H9 (cell line): ENCODE measurements at regions not wholly inside any gene's neighbourhood (a gene's known extent, or its start where the extent isn't known, plus 50 kb on each side); places are given as distances from the start of the nearest gene placed in this dataset.

Experiments used
- DNase-seq: peaks from one replicate; pipeline ENCODE4 v3.0.0-alpha.2; 2017
- H2AFZ ChIP-seq: one replicate; pipeline ENCODE4 v1.6.1; 2013; ENCODE audit warnings: mild to moderate bottlenecking, low read length, control low read depth, moderate library complexity
- H2AK5ac ChIP-seq: 2 replicates; pipeline ENCODE4 v1.6.1; 2013; ENCODE audit warnings: low read length, control low read depth, mixed read lengths; ENCODE audit not compliant: insufficient read length
- H2BK120ac ChIP-seq: one replicate; pipeline ENCODE4 v1.6.1; 2013; ENCODE audit warnings: low read depth, mild to moderate bottlenecking, low read length, control low read depth, inconsistent platforms; ENCODE audit not compliant: poor library complexity, severe bottlenecking
- H2BK12ac ChIP-seq: 2 replicates; pipeline ENCODE4 v1.6.1; 2013; ENCODE audit warnings: low read length, control low read depth, mixed read lengths, low read depth; ENCODE audit not compliant: insufficient read length
- H2BK15ac ChIP-seq: 2 replicates; pipeline ENCODE4 v1.6.1; 2013; ENCODE audit warnings: low read depth, low read length, control low read depth
- H2BK20ac ChIP-seq: one replicate; pipeline ENCODE4 v1.6.1; 2013; ENCODE audit warnings: low read depth, mild to moderate bottlenecking, low read length, control low read depth, inconsistent platforms; ENCODE audit not compliant: poor library complexity, severe bottlenecking
- H2BK5ac ChIP-seq: 2 replicates; pipeline ENCODE4 v1.6.1; 2013; ENCODE audit warnings: low read length, control low read depth, mixed read lengths; ENCODE audit not compliant: insufficient read length
- H3K14ac ChIP-seq: 2 replicates; pipeline ENCODE4 v1.6.1; 2013; ENCODE audit warnings: low read length, control low read depth; ENCODE audit not compliant: insufficient read depth
- H3K18ac ChIP-seq: 2 replicates; pipeline ENCODE4 v1.6.1; 2013; ENCODE audit warnings: low read depth, mild to moderate bottlenecking, mixed read lengths, low read length, control low read depth; ENCODE audit not compliant: insufficient read length
- H3K23ac ChIP-seq: 2 replicates; pipeline ENCODE4 v1.6.1; 2013; ENCODE audit warnings: low read length, control low read depth, mixed read lengths, low read depth; ENCODE audit not compliant: insufficient read length
- H3K23me2 ChIP-seq: 2 replicates; pipeline ENCODE4 v1.6.1; 2013; ENCODE audit warnings: low read depth, mild to moderate bottlenecking, mixed read lengths, low read length, control low read depth; ENCODE audit not compliant: insufficient read length, poor library complexity, severe bottlenecking
- H3K27ac ChIP-seq: 2 replicates; pipeline ENCODE4 v1.5.1; 2013; ENCODE audit warnings: low read length, control low read depth, mixed read lengths, low read depth; ENCODE audit not compliant: insufficient read length
- H3K27me3 ChIP-seq: 2 replicates; pipeline ENCODE4 v1.6.1; 2013; ENCODE audit warnings: low read length, control low read depth, inconsistent platforms; ENCODE audit not compliant: insufficient read depth
- H3K4ac ChIP-seq: 2 replicates; pipeline ENCODE4 v1.6.1; 2013; ENCODE audit warnings: low read depth, mild to moderate bottlenecking, control low read depth, inconsistent platforms, low read length, moderate library complexity
- H3K4me1 ChIP-seq: 2 replicates; pipeline ENCODE4 v1.6.1; 2013; ENCODE audit warnings: low read length, control low read depth, inconsistent platforms; ENCODE audit not compliant: insufficient read depth
- H3K4me2 ChIP-seq: 2 replicates; pipeline ENCODE4 v1.6.1; 2013; ENCODE audit warnings: low read length, control low read depth, mixed read lengths; ENCODE audit not compliant: insufficient read length, insufficient read depth
- H3K56ac ChIP-seq: 2 replicates; pipeline ENCODE4 v1.6.1; 2013; ENCODE audit warnings: low read depth, mild to moderate bottlenecking, mixed read lengths, low read length, control low read depth; ENCODE audit not compliant: insufficient read length
- H3K79me1 ChIP-seq: 2 replicates; pipeline ENCODE4 v1.6.1; 2013; ENCODE audit warnings: low read depth, mild to moderate bottlenecking, moderate library complexity, low read length, control low read depth, inconsistent platforms; ENCODE audit not compliant: insufficient read depth, poor library complexity, severe bottlenecking
- H3K79me2 ChIP-seq: 2 replicates; pipeline ENCODE4 v1.6.1; 2013; ENCODE audit warnings: low read length, control low read depth, inconsistent platforms; ENCODE audit not compliant: insufficient read depth
- H3K9ac ChIP-seq: 2 replicates; pipeline ENCODE4 v1.6.1; 2013; ENCODE audit warnings: low read length, control low read depth, mixed read lengths; ENCODE audit not compliant: insufficient read length; ENCODE audit errors: extremely low read depth
- H3K9me3 ChIP-seq: one replicate; pipeline ENCODE4 v1.6.1; 2013; ENCODE audit warnings: low read depth, low read length, inconsistent platforms; ENCODE audit not compliant: control insufficient read depth
- H3T11ph ChIP-seq: one replicate; pipeline ENCODE4 v1.6.1; 2013; ENCODE audit warnings: mild to moderate bottlenecking, low read length, control low read depth, inconsistent platforms
- H4K20me1 ChIP-seq: one replicate; pipeline ENCODE4 v1.6.1; 2013; ENCODE audit not compliant: control insufficient read depth, insufficient read length, insufficient read depth
- H4K5ac ChIP-seq: 2 replicates; pipeline ENCODE4 v1.6.1; 2013; ENCODE audit warnings: low read depth, mild to moderate bottlenecking, mixed read lengths, low read length, control low read depth; ENCODE audit not compliant: insufficient read length
- H4K8ac ChIP-seq: replicated peaks from 2 replicates; pipeline ENCODE4 v1.6.1; 2013; ENCODE audit warnings: low read length, control low read depth, mixed read lengths, low read depth; ENCODE audit not compliant: insufficient read length
- H4K91ac ChIP-seq: 2 replicates; pipeline ENCODE4 v1.6.1; 2013; ENCODE audit warnings: low read depth, mild to moderate bottlenecking, moderate library complexity, mixed read lengths, low read length, control low read depth; ENCODE audit not compliant: insufficient read length
- H3K27ac Mint-ChIP-seq, 3 experiments: 2 replicates in 2 of 3; 3 replicates in 1 of 3; pipeline ENCODE4 v1.8.0; 2020 to 2021; ENCODE audit warnings: mixed read lengths in 3 of 3, mild to moderate bottlenecking in 1 of 3, moderate library complexity in 1 of 3
- H3K27me3 Mint-ChIP-seq: 2 replicates; pipeline ENCODE4 v1.8.0; 2021; ENCODE audit warnings: low read depth, mild to moderate bottlenecking, moderate library complexity, mixed read lengths
- H3K36me3 Mint-ChIP-seq, 3 experiments: 2 replicates in 2 of 3; 3 replicates in 1 of 3; pipeline ENCODE4 v1.8.0; 2020 to 2021; ENCODE audit warnings: low read depth in 3 of 3, mixed read lengths in 3 of 3; ENCODE audit not compliant: insufficient read depth in 1 of 3
- H3K4me1 Mint-ChIP-seq, 2 experiments: 2 replicates each; pipeline ENCODE4 v1.8.0; 2020; ENCODE audit warnings: mixed read lengths in 2 of 2
- H3K4me3 Mint-ChIP-seq, 2 experiments: 2 replicates in 1 of 2; 3 replicates in 1 of 2; pipeline ENCODE4 v1.8.0; 2020 to 2021; ENCODE audit warnings: mild to moderate bottlenecking in 2 of 2, mixed read lengths in 2 of 2, moderate library complexity in 1 of 2
- H3K9me3 Mint-ChIP-seq, 2 experiments: 2 replicates in 1 of 2; 3 replicates in 1 of 2; pipeline ENCODE4 v1.8.0; 2020; ENCODE audit warnings: mild to moderate bottlenecking in 2 of 2, mixed read lengths in 2 of 2, moderate library complexity in 1 of 2
- WGBS: extraction: QIAGEN DNeasy Blood & Tissue Kit; methylation state at CpG from one replicate; pipeline ENCODE4 v1.1.7; 2013; ENCODE audit warnings: missing lambda C conversion rate, low lambda C conversion rate, mixed read lengths; ENCODE audit not compliant: insufficient read length; ENCODE audit errors: extremely low coverage; 5-methylcytosine and 5-hydroxymethylcytosine counted together
- TF ChIP-seq, protein P1 (sequence below): fragments of 200-600 bp; sonication (generic); conservative IDR thresholded peaks from 3 replicates; pipeline ENCODE4 v1.8.0; 2021; ENCODE audit warnings: antibody characterized with exemption, mild to moderate bottlenecking

DNA sequence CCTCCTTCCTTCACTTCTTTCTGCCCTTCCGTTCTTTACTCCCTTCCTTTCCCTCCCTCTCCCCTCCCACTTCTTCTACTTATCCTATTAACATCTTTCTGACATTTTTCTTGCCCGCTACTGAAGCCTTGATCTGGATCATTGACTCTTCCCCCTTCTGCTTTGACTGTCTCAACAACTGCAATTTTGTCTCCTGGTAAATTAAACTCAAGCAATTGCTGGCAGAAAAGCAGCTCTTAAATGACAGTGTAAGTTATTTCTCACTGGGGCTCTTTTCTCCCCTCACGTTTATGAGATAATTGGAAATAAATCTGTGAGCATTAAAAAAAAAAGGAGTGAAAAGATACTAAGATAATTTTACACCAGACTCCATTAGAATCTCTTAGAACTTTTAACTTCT lies 120.0 kb downstream of the SLC17A6 start:
- no peak overlapping the region for H3K4me3 Mint-ChIP-seq
- H3K9me3 Mint-ChIP-seq = no peaks in the 10 kb centered on the region
- Histone ChIP-seq H2AK5ac (no peak overlapping the region), H3K9ac (no peak overlapping the region), H3K79me1 (no peaks in the 10 kb centered on the region), H3K4me1 (no peaks in the 10 kb centered on the region; the same call in 1 of the 2 replicates), H2BK120ac (no peak overlapping the region), H2AFZ (no peak overlapping the region), H3K14ac (no peak overlapping the region), H4K20me1 (no peaks in the 10 kb centered on the region), H3K56ac (no peak overlapping the region), H3K79me2 (no peaks in the 10 kb centered on the region), H3K27me3 (no peaks in the 10 kb centered on the region), H4K91ac (no peak overlapping the region), H2BK12ac (no peak overlapping the region), H3K18ac (no peak overlapping the region), H3K4me2 (no peak overlapping the region), H2BK15ac (no peak overlapping the region), H4K5ac (no peak overlapping the region), H3K23ac (no peak overlapping the region), H4K8ac (no peak overlapping the region), H3K4ac (no peak overlapping the region), H3K9me3 (no peaks in the 10 kb centered on the region), H3K27ac (no peak overlapping the region), H2BK5ac (no peak overlapping the region), H2BK20ac (no peak overlapping the region), H3K23me2 (no peaks in the 10 kb centered on the region), H3T11ph (no peak overlapping the region)
- H3K27me3 Mint-ChIP-seq = no peaks in the 10 kb centered on the region
- no peaks in the 10 kb centered on the region for H3K36me3 Mint-ChIP-seq
- H3K4me1 Mint-ChIP-seq = peaks cover 4 to 9% of the 10 kb centered on the region in 2 experiments
- TF ChIP-seq, protein P1, sequence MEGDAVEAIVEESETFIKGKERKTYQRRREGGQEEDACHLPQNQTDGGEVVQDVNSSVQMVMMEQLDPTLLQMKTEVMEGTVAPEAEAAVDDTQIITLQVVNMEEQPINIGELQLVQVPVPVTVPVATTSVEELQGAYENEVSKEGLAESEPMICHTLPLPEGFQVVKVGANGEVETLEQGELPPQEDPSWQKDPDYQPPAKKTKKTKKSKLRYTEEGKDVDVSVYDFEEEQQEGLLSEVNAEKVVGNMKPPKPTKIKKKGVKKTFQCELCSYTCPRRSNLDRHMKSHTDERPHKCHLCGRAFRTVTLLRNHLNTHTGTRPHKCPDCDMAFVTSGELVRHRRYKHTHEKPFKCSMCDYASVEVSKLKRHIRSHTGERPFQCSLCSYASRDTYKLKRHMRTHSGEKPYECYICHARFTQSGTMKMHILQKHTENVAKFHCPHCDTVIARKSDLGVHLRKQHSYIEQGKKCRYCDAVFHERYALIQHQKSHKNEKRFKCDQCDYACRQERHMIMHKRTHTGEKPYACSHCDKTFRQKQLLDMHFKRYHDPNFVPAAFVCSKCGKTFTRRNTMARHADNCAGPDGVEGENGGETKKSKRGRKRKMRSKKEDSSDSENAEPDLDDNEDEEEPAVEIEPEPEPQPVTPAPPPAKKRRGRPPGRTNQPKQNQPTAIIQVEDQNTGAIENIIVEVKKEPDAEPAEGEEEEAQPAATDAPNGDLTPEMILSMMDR = no peak
- WGBS = 100% methylated on average over 1 of the region's 3 CpGs
- H3K27ac Mint-ChIP-seq = no peak overlapping the region
- no peak for DNase-seq
